GM18519 (cell line): ENCODE measurements at regions not wholly inside any gene's neighbourhood (a gene's known extent, or its start where the extent isn't known, plus 50 kb on each side); places are given as distances from the start of the nearest gene placed in this dataset.
A peak's percentile ranks its signal among the peaks of the same experiment; 100 is the strongest.
"Not testable (repeated sequence)": the region's sequence is repeated elsewhere in the genome, so short reads cannot be mapped to it uniquely, and the experiment has no call there.

Experiments
- ATAC-seq: cut with Tn5 transposase; IDR thresholded peaks from one replicate; pipeline ENCODE4 v1.9.1; 2021; ENCODE audit warnings: mild to moderate bottlenecking, moderate library complexity; ENCODE audit not compliant: unreplicated experiment, low FRiP score

GRCh38 chrX:23061116-23061515 lies 61.4 kb downstream of the DDX53 start:
- ATAC-seq, result no peak

DNA sequence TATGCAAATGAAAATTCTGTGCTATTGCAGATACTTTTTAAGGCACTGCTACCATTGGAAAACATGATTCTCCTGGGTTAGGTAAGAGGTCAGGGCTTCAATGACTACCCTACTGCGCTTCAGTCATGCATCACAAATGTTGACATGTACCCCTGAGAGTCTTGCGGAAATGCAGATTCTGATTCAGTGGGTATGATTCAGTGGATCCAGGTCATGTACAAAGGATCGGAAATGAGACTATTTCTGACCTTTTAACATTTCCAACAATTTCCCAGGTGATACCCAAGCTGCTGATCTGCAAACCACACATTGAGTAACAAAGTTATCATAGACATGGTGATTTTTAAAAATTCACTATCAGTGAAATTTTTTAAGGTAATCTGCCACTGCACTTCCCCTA lies 62.6 kb downstream of the DDX53 start:
- no peak for ATAC-seq

DNA sequence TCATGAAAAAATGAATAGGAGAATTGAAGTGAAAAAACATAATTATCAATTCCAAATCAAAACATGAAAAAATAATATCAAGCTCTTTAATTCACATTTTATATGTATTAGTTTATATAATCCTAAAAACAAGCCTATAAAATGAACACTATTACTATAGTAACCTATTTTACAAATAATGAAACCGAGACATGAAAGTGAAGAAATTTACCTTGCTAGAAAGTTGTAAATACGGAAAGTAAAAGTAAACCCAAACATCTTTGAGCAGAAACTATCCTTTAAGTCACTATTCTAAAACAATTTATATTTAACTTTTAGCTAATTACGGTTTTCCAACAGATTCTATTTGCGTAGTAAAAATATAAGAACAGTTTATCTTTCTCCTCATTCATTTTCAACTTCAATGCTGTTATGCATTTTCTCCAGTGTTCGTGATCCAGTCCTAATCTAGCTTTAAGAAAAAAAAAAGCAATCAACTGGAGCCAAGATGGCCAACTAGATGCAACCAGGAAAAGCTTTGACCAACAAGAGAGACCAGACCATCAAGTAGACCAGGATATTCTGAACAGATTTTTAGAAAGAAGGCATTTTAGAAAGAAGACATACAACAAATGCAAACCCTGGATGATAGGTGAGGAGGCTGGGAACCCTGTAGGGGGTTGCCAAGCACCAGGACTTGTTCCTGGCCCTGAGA lies 67.0 kb downstream of the DDX53 start:
- peak; percentile 84 for ATAC-seq

DNA sequence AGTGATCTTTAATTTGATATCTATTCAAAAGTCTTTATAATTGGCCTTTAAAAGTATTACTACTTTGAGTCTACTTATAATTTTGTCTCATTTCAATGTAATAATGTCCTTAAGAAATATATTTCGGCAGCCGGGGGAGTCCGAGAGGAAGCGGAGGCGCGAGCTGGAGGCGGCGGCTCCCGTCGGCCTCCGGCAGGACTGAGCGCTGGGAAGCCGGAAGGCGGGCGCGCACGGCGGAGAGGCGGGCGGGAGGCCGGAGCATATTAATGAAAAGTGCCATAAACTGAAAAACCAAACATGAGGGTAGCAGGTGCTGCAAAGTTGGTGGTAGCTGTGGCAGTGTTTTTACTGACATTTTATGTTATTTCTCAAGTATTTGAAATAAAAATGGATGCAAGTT lies 75.7 kb downstream of the DDX53 start:
- not testable (repeated sequence) for ATAC-seq

GRCh38 chrX:23079347-23079746 lies 79.6 kb downstream of the DDX53 start:
- no peak for ATAC-seq

GRCh38 chrX:23100826-23101225 lies 101.1 kb downstream of the DDX53 start:
- no peak for ATAC-seq

DNA sequence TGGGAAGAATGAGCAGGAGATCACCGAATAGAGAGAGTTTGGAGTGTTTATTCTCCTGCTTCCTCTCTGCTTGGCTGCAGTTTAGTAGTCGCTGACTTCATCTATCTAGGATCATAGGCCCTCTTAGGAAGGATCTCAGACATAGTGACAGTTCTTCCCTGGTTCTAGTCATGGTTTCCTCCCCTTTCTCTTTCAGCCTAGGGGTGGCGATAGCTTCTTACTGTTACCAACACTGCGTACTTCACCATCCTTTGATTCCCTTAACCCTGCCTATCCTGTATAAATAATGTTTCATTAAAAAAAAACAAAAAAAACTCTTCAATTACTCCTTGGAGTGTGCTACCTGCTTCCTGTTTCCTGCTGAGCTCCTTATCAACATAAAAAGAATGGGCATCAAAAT lies 103.8 kb downstream of the DDX53 start:
- no peak for ATAC-seq

GRCh38 chrX:23114241-23114640 lies 114.5 kb downstream of the DDX53 start:
- ATAC-seq, result no peak

- no peak for ATAC-seq
Measured at GRCh38 chrX:23115651-23116050, 115.9 kb downstream of the DDX53 start.

DNA sequence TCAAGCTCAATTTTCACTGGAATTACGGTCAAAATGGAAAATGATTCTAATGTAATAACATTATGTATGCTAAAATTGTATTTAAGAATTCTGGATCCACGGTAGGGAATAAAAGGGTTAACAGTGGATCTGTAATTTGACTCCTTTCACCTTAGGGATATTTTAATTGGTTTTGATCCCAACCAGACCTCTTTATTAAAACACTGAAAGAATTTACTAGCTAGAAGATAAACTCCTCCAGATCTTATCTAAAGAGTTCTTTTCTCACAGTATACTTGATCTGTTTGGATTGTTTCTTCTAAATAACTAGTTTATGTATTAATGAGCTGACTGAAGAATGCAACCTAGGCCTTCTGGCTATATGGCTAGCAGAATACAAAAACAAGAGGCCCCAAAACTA lies 118.4 kb downstream of the DDX53 start:
- no peak for ATAC-seq

DNA sequence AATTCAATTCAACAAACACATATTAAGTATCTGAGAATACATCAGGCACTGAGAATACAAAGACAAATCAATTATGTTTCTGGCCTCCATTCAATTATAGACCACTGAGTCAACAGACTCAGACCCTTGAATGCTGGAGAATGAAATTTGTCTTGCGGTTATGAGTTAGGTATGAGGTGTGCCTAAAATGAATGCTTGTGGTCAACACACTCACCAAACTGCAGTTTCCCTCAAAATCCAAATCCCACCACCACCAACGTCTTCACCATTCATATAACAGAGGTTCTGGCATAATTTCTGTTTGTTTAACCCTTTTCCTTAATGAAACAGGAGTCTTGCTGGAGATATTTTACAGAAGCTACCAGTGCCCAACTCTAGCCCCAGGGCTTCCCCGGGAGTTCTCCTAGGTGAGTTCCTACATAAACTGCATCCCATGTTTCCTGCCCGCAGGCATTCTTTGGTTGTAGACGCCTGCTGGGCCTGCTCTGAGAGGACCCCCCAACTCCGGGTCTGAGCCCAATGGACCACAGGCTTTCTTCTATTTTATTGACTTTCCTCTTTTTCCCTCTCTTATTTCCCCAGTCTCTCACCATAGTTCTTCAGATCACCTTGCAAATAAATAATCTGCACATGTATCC lies 119.2 kb downstream of the DDX53 start:
- ATAC-seq, result no peak

DNA sequence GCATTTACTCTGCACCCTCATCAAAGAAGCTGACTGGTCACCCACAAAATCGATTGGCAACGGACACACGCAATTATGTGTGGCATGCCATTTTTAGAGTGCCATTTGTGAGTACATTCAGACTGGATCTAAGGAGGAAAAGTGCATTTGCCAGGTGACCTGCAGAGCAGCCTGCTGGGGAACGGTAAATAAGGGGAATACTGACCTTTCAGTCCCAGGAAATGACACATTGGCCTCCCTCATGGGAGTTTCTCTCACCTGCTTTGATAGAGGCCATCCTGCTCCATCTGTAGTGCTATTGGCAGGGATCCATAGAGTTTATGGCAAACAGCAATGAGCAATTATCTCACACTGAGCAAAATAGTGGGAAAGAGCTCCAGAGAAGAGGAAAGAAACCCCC lies 127.8 kb downstream of the DDX53 start:
- ATAC-seq, result no peak

DNA sequence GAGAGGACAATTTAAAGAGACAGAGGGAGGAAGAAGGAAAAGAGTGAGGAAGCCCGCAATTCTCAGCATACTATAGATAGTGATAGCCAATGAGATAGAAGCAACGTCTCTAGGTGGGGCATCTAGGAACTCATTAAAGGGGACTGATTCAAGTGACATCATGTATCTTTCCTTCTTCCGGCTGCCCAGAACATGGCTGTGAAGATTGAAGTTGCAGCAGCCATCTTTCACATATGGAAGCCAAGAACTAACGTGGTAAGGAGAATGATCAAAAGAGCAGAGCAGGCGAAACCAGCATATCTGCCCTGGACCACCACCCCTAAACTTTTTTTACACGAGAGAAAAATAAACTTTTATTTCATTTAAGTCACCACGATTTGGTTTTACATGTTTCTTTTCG lies 133.8 kb downstream of the DDX53 start:
- ATAC-seq, result no peak

DNA sequence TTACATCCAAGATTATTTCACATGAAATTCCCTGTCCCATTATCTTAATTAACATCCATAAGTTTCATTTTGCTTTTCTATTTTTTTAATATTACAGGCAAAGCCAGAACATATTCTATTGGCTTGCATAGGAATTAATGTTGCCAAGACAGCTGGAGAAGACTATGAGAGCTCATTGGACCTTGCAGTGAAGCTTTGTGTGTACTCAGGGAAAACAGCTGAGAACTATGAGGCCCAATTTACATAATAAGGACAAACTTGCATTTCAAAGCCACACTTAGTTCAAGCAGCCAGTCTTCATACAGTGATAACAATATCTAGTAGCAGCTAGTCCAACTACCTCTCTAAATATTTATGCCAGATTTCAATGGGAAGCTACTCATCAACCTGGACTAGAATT lies 134.4 kb downstream of the DDX53 start:
- ATAC-seq, result no peak

DNA sequence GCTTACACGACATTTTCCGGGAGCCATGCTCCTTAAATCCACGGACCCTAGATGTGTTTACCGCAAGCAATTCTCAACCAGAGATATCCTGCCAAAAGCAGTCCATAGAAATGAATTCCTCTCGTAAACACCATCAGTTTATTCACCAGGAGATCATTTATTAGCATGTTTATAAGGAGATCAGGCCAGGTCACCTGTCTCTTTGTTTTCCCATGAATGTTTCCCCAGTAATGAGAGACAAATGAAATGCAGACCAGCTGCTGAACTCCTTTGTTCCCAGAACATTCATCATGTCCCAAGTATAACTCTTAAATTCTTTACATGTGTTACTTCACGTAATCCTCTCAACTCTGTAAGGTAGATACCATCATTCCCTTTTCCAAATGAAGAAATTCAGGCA lies 137.1 kb downstream of the DDX53 start:
- no peak for ATAC-seq

DNA sequence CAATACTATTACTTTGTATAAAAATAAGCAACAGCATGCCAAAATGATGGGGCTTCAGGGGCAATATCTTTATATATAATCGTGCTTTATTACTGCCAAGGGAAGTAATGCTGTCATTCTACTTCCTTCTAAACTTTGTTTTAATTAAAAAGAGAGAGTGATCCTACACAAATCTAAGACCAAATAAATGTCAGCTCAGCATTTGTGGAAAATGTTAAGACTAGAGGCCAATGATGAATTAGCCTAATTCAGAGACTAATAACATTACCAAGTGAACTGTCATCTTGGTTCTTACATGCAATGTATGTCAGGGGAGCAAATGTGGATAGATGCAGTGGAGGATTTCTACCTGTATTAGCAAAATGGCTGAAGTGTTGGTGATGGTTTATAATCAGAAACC lies 166.4 kb upstream of the PTCHD1 start:
- ATAC-seq, result no peak

DNA sequence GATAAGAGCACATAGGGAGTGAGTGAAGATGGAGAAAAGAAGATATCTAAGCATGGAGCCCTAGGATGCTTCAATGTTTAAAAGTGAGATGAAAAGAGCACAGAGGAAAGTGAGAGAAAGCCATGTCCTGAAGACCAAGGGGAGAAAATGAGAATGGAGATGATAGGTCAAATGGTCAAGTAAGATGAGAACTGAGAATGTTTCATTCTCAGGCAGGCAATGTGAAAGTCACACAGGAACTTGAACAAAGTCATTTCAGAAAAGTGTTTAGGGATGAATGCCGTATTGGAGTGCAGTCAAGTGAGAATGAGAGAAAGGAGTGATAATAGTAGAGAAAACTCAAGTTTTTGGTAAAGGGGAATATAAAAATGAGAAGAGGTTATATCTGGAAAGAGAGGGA lies 148.7 kb upstream of the PTCHD1 start:
- ATAC-seq, result no peak

DNA sequence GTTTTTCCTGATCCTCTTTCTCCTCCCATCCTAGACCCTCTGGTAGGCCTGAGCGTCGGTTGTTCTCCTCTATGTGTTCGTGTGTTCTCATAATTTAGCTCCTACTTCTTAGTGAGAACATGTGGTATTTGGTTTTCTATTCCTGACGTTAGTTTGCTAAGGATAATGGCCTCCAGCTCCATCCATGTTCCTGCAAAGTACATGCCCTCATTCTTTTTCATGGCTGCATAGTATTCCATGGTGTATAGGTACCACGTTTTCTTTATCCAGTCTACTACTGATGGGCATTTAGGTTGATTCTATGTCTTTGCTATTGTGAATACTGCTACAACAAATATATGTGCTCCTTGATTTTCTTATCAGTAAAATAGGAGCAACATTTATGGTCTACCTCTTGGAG lies 146.8 kb upstream of the PTCHD1 start:
- ATAC-seq, result no peak

DNA sequence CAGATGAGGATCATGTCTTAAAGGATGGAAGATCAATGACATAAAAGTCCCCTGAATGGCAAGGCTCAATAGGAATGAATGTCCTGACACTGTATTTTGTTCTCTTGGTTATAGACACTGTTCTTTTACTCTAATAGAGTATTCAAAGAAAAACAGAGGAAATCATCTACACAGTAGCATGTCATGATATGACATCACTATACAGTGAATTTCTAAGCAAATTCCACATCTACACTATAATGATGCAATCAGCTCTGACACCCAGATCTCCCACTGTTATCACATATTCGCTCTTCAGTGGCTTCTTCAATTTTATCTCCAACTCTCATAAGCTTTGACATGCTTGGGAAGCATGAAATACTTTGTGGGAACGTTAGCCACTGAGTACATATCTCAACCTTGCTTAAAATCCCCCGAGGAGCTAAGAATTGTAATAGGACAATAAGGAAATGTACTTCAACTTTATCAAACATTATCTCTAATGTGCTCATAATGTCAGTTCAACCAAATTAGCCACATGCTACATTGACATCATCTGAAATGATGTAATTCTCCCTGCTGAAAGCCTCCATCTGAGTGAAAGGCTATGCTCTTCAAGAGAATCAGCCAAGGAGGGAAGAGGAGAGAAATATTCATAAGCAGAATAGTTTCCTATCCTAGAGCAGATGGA lies 139.6 kb upstream of the PTCHD1 start:
- no peak for ATAC-seq

GRCh38 chrX:23195761-23196160 lies 138.9 kb upstream of the PTCHD1 start:
- no peak for ATAC-seq

- no peak for ATAC-seq
Measured at GRCh38 chrX:23201706-23202105, 132.9 kb upstream of the PTCHD1 start.

DNA sequence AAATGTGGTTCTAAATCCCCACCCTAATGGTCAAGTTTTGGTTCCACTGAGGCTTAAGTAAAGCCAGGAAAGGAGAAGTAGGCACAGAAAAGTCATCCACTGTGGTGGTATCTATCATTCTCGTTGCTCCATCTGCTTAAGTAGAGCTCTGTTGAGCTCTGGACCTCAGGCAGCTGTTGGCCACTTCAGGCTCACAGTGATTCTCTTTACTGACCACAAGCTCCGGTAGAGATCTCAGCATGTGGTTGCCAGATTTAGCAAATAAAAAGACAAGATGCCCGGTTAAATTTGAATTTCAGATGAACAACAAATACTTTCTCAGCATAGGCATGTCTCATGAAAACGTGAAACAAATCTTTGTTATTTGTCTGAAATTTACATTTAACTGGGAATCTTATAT lies 132.3 kb upstream of the PTCHD1 start:
- no peak for ATAC-seq
